Trophoblast cell (in vitro differentiated cells and primary cell): ENCODE measurements at regions not wholly inside any gene's neighbourhood (a gene's known extent, or its start where the extent isn't known, plus 50 kb on each side); places are given as distances from the start of the nearest gene placed in this dataset.

ENCODE experiments used
- DNase-seq, 2 donors: peaks; one replicate each; pipeline ENCODE4 v3.0.0-alpha.2; 2016
- H2AFZ ChIP-seq: 2 replicates; pipeline ENCODE4 v1.6.1; 2013; ENCODE audit warnings: low read length, moderate library complexity, mild to moderate bottlenecking; ENCODE audit not compliant: insufficient read depth, poor library complexity
- H2AK5ac ChIP-seq: 2 replicates; pipeline ENCODE4 v1.6.1; 2013; ENCODE audit warnings: mild to moderate bottlenecking, low read length
- H2BK120ac ChIP-seq: 2 replicates; pipeline ENCODE4 v1.6.1; 2013; ENCODE audit warnings: low read length, mild to moderate bottlenecking, moderate library complexity; ENCODE audit not compliant: insufficient read depth, poor library complexity
- H2BK12ac ChIP-seq: 2 replicates; pipeline ENCODE4 v1.6.1; 2013; ENCODE audit warnings: mild to moderate bottlenecking, low read length, moderate library complexity
- H2BK5ac ChIP-seq: 2 replicates; pipeline ENCODE4 v1.6.1; 2013; ENCODE audit warnings: low read length, low read depth, moderate library complexity, mild to moderate bottlenecking; ENCODE audit not compliant: poor library complexity
- H3K14ac ChIP-seq: 2 replicates; pipeline ENCODE4 v1.6.1; 2013; ENCODE audit warnings: mild to moderate bottlenecking, low read length
- H3K18ac ChIP-seq: 2 replicates; pipeline ENCODE4 v1.6.1; 2013; ENCODE audit warnings: mild to moderate bottlenecking, low read length
- H3K23ac ChIP-seq: 2 replicates; pipeline ENCODE4 v1.6.1; 2013; ENCODE audit warnings: low read length
- H3K27ac ChIP-seq: 2 replicates; pipeline ENCODE4 v1.5.1; 2013; ENCODE audit warnings: low read depth, mild to moderate bottlenecking, inconsistent platforms, low read length, moderate library complexity
- H3K27me3 ChIP-seq: 2 replicates; pipeline ENCODE4 v1.6.1; 2013; ENCODE audit warnings: inconsistent platforms, mild to moderate bottlenecking, low read length, moderate library complexity; ENCODE audit not compliant: insufficient read depth
- H3K36me3 ChIP-seq, 2 experiments: 1 replicate in 1 of 2; 2 replicates in 1 of 2; pipeline ENCODE4 v1.6.1; 2013; ENCODE audit warnings: low read length in 2 of 2, mild to moderate bottlenecking in 2 of 2, moderate library complexity in 1 of 2; ENCODE audit not compliant: insufficient read depth in 2 of 2, control insufficient read depth in 1 of 2
- H3K4ac ChIP-seq: 2 replicates; pipeline ENCODE4 v1.6.1; 2013; ENCODE audit warnings: low read depth, mild to moderate bottlenecking, low read length, moderate library complexity
- H3K4me1 ChIP-seq, 2 experiments: 1 replicate in 1 of 2; 2 replicates in 1 of 2; pipeline ENCODE4 v1.6.1; 2013; ENCODE audit warnings: low read length in 2 of 2, mild to moderate bottlenecking in 2 of 2, moderate library complexity in 1 of 2; ENCODE audit not compliant: insufficient read depth in 2 of 2, control insufficient read depth in 1 of 2
- H3K4me2 ChIP-seq: 2 replicates; pipeline ENCODE4 v1.6.1; 2013; ENCODE audit warnings: inconsistent platforms, mild to moderate bottlenecking, low read length, moderate library complexity
- H3K4me3 ChIP-seq: 2 replicates; pipeline ENCODE4 v1.5.1; 2013; ENCODE audit warnings: mild to moderate bottlenecking, low read depth, low read length, inconsistent platforms
- H3K79me1 ChIP-seq: one replicate; pipeline ENCODE4 v1.6.1; 2013; ENCODE audit warnings: low read length
- H3K79me2 ChIP-seq: 2 replicates; pipeline ENCODE4 v1.6.1; 2013; ENCODE audit warnings: low read length, mild to moderate bottlenecking; ENCODE audit not compliant: control insufficient read depth, insufficient read depth, poor library complexity
- H3K9ac ChIP-seq: 2 replicates; pipeline ENCODE4 v1.6.1; 2013; ENCODE audit warnings: mild to moderate bottlenecking, low read length
- H3K9me3 ChIP-seq: 2 replicates; pipeline ENCODE4 v1.6.1; 2013; ENCODE audit warnings: low read depth, mild to moderate bottlenecking, control low read depth, inconsistent platforms, low read length; ENCODE audit not compliant: insufficient read depth
- H4K12ac ChIP-seq: 2 replicates; pipeline ENCODE4 v1.6.1; 2013; ENCODE audit warnings: low read depth, mild to moderate bottlenecking, low read length, moderate library complexity
- H4K8ac ChIP-seq: 2 replicates; pipeline ENCODE4 v1.6.1; 2013; ENCODE audit warnings: low read depth, mild to moderate bottlenecking, low read length, moderate library complexity
- H4K91ac ChIP-seq: one replicate; pipeline ENCODE4 v1.6.1; 2013; ENCODE audit warnings: low read depth, mild to moderate bottlenecking, low read length, moderate library complexity
- WGBS: extraction: QIAGEN DNeasy Blood & Tissue Kit; methylation state at CpG from one replicate; pipeline ENCODE4 v1.1.7; 2013; ENCODE audit warnings: missing lambda C conversion rate; ENCODE audit not compliant: insufficient read length, insufficient coverage; ENCODE audit errors: extremely low coverage; 5-methylcytosine and 5-hydroxymethylcytosine counted together

GRCh38 chr13:99892196-99892613 lies 79.4 kb downstream of the ZIC5 start:
- Histone ChIP-seq H2BK5ac (no peak overlapping the region), H3K4me1 (peaks cover 0 to 4% of the 10 kb centered on the region in 2 experiments), H3K27me3 (peaks cover 21% of the 10 kb centered on the region), H2BK12ac (no peak overlapping the region), H3K18ac (no peak overlapping the region), H2AK5ac (no peak overlapping the region), H2BK120ac (no peak overlapping the region), H3K27ac (no peak overlapping the region), H4K8ac (no peak overlapping the region), H3K4me3 (no peak overlapping the region), H3K9me3 (peaks cover 14% of the 10 kb centered on the region), H4K12ac (no peak overlapping the region), H3K4me2 (no peak overlapping the region), H3K4ac (no peak overlapping the region), H2AFZ (no peak overlapping the region), H3K23ac (no peak overlapping the region), H3K79me2 (no peaks in the 10 kb centered on the region), H3K36me3 (no peaks in the 10 kb centered on the region), H3K79me1 (no peaks in the 10 kb centered on the region), H3K9ac (no peak overlapping the region), H3K14ac (no peak overlapping the region), H4K91ac (no peak overlapping the region)
- no CpG with 5 or more reads among the region's 8 CpGs for WGBS
- no peak for DNase-seq

- H3K14ac ChIP-seq = no peak overlapping the region
These were observed 84.9 kb downstream of the ZIC5 start for GRCh38 chr13:99886706-99887105.

DNA sequence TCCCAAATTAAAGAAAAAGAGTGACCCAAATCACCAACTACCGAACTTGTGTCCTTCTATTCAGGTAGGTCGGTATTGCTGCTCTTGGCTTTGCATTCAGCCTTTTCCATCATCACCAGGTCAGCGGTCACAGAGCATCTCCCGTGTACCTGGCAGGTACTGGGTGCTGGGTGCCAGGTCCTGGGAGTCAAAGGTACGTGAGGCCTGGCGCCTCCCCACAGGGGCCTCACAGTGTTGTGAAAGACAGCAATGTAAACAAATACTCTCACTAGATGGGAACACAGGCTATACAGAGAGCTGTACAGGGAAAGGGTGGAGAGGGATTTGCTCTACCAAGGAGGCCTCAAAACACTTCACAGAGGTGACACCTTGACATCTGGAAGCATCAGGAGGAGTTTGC lies 86.7 kb downstream of the ZIC5 start:
- Histone ChIP-seq H3K79me2 (no peaks in the 10 kb centered on the region), H3K4ac (no peak overlapping the region), H2AFZ (no peak overlapping the region), H3K9ac (no peak overlapping the region), H2BK120ac (no peak overlapping the region), H4K12ac (no peak overlapping the region), H2BK5ac (no peak overlapping the region), H3K18ac (no peak overlapping the region), H2AK5ac (no peak overlapping the region), H3K23ac (no peak overlapping the region), H3K4me1 (no peaks in the 10 kb centered on the region), H4K91ac (no peak overlapping the region), H3K79me1 (no peaks in the 10 kb centered on the region), H3K27ac (no peak overlapping the region), H3K4me2 (no peak overlapping the region), H2BK12ac (no peak overlapping the region), H3K36me3 (no peaks in the 10 kb centered on the region), H3K14ac (no peak overlapping the region), H4K8ac (no peak overlapping the region), H3K4me3 (no peak overlapping the region), H3K9me3 (no peaks in the 10 kb centered on the region), H3K27me3 (no peaks in the 10 kb centered on the region)
- WGBS = no CpG with 5 or more reads among the region's 6 CpGs
- DNase-seq = no peak

More at GRCh38 chr13:99886706-99887105, 84.9 kb downstream of the ZIC5 start:
- Histone ChIP-seq H3K9ac (no peak overlapping the region), H3K9me3 (no peaks in the 10 kb centered on the region), H2BK12ac (no peak overlapping the region), H3K23ac (no peak overlapping the region), H4K8ac (no peak overlapping the region), H3K4ac (no peak overlapping the region), H3K4me3 (no peak overlapping the region), H3K27me3 (no peaks in the 10 kb centered on the region), H2AK5ac (no peak overlapping the region), H4K12ac (no peak overlapping the region), H3K79me2 (no peaks in the 10 kb centered on the region), H2BK120ac (no peak overlapping the region), H3K4me1 (no peaks in the 10 kb centered on the region), H3K4me2 (no peak overlapping the region), H3K36me3 (no peaks in the 10 kb centered on the region), H4K91ac (no peak overlapping the region), H3K18ac (no peak overlapping the region), H2AFZ (no peak overlapping the region), H3K27ac (no peak overlapping the region), H2BK5ac (no peak overlapping the region), H3K79me1 (no peaks in the 10 kb centered on the region)
- WGBS = no CpG with 5 or more reads among the region's 4 CpGs
- no peak for DNase-seq

GRCh38 chr13:99883805-99884204 lies 87.8 kb downstream of the ZIC5 start:
- no CpG with 5 or more reads among the region's 2 CpGs for WGBS
- Histone ChIP-seq H3K9me3 (no peaks in the 10 kb centered on the region), H2AK5ac (no peak overlapping the region), H3K79me1 (no peaks in the 10 kb centered on the region), H2BK120ac (no peak overlapping the region), H3K27me3 (no peaks in the 10 kb centered on the region), H3K4me1 (no peaks in the 10 kb centered on the region), H3K23ac (no peak overlapping the region), H3K9ac (no peak overlapping the region), H2BK5ac (no peak overlapping the region), H3K18ac (no peak overlapping the region), H3K4me2 (no peak overlapping the region), H2BK12ac (no peak overlapping the region), H3K36me3 (no peaks in the 10 kb centered on the region), H3K79me2 (no peaks in the 10 kb centered on the region), H3K14ac (no peak overlapping the region), H4K12ac (no peak overlapping the region), H4K8ac (no peak overlapping the region), H4K91ac (no peak overlapping the region), H3K4me3 (no peak overlapping the region), H2AFZ (no peak overlapping the region), H3K27ac (no peak overlapping the region), H3K4ac (no peak overlapping the region)
- DNase-seq = no peak
